Nephron progenitor cell (in vitro differentiated cells): ENCODE measurements at regions not wholly inside any gene's neighbourhood (a gene's known extent, or its start where the extent isn't known, plus 50 kb on each side); places are given as distances from the start of the nearest gene placed in this dataset.

Experiments
- DNase-seq: peaks from one replicate; pipeline ENCODE4 v3.0.0; 2021
- H3K27ac Mint-ChIP-seq: 2 replicates; pipeline ENCODE4 v1.8.0; 2021; ENCODE audit warnings: mild to moderate bottlenecking, moderate library complexity, mixed read lengths
- H3K27me3 Mint-ChIP-seq: 2 replicates; pipeline ENCODE4 v1.8.0; 2021; ENCODE audit warnings: mild to moderate bottlenecking, low read depth, mixed read lengths; ENCODE audit not compliant: poor library complexity
- H3K36me3 Mint-ChIP-seq: 2 replicates; pipeline ENCODE4 v1.8.0; 2021; ENCODE audit warnings: low read depth, mixed read lengths
- H3K4me1 Mint-ChIP-seq: 2 replicates; pipeline ENCODE4 v1.8.0; 2021; ENCODE audit warnings: mixed read lengths
- H3K4me3 Mint-ChIP-seq: 2 replicates; pipeline ENCODE4 v1.8.0; 2021; ENCODE audit warnings: mild to moderate bottlenecking, moderate library complexity, mixed read lengths
- H3K9me3 Mint-ChIP-seq: 2 replicates; pipeline ENCODE4 v1.8.0; 2021; ENCODE audit warnings: mild to moderate bottlenecking, moderate library complexity, mixed read lengths
- CTCF ChIP-seq: fragments of 200-600 bp; sonication (generic); IDR thresholded peaks from 2 replicates; pipeline ENCODE4 v1.5.0; 2021; ENCODE audit warnings: antibody characterized with exemption

- no peak for TF ChIP-seq CTCF
- Mint-ChIP-seq H3K9me3 (no peaks in the 10 kb centered on the region), H3K27ac (no peak overlapping the region), H3K27me3 (no peaks in the 10 kb centered on the region), H3K4me1 (peaks cover 9% of the 10 kb centered on the region), H3K4me3 (no peak overlapping the region), H3K36me3 (no peaks in the 10 kb centered on the region)
- no peak for DNase-seq
Measured at GRCh38 chr12:71009430-71010142, 89.0 kb upstream of the PTPRR start.

GRCh38 chr12:71008616-71009015 is 88.1 kb upstream of the PTPRR start:
- no peaks in the 10 kb centered on the region for H3K36me3 Mint-ChIP-seq
- H3K4me1 Mint-ChIP-seq, result peaks cover 9% of the 10 kb centered on the region
- no peak overlapping the region for H3K27ac Mint-ChIP-seq
- no peaks in the 10 kb centered on the region for H3K9me3 Mint-ChIP-seq
- H3K27me3 Mint-ChIP-seq, result no peaks in the 10 kb centered on the region
- no peak for DNase-seq
- H3K4me3 Mint-ChIP-seq, result no peak overlapping the region
- TF ChIP-seq CTCF, result no peak

- Mint-ChIP-seq H3K27me3 (no peaks in the 10 kb centered on the region), H3K4me3 (no peak overlapping the region), H3K36me3 (no peaks in the 10 kb centered on the region), H3K9me3 (no peaks in the 10 kb centered on the region), H3K27ac (no peak overlapping the region), H3K4me1 (peaks cover 9% of the 10 kb centered on the region)
- TF ChIP-seq CTCF, result no peak
- no peak for DNase-seq
Measured at GRCh38 chr12:71007781-71008404, 87.4 kb upstream of the PTPRR start.

- Mint-ChIP-seq H3K9me3 (no peaks in the 10 kb centered on the region), H3K4me1 (peaks cover 9% of the 10 kb centered on the region), H3K27me3 (no peaks in the 10 kb centered on the region), H3K36me3 (no peaks in the 10 kb centered on the region), H3K27ac (peak overlapping the region; percentile 6), H3K4me3 (no peak overlapping the region)
- DNase-seq, result no peak
- no peak for TF ChIP-seq CTCF
Measured at GRCh38 chr12:71007020-71007419, 86.5 kb upstream of the PTPRR start.

- H3K27ac Mint-ChIP-seq, result no peak overlapping the region
- DNase-seq, result no peak
- no peaks in the 10 kb centered on the region for H3K36me3 Mint-ChIP-seq
- H3K27me3 Mint-ChIP-seq, result no peaks in the 10 kb centered on the region
- H3K4me3 Mint-ChIP-seq, result no peak overlapping the region
- no peaks in the 10 kb centered on the region for H3K9me3 Mint-ChIP-seq
- TF ChIP-seq CTCF, result no peak
- peaks cover 18% of the 10 kb centered on the region for H3K4me1 Mint-ChIP-seq
Measured at GRCh38 chr12:71005166-71005565, 84.6 kb upstream of the PTPRR start.

GRCh38 chr12:71004578-71004977 is 84.0 kb upstream of the PTPRR start:
- Mint-ChIP-seq H3K4me1 (peaks cover 21% of the 10 kb centered on the region), H3K9me3 (no peaks in the 10 kb centered on the region), H3K27me3 (no peaks in the 10 kb centered on the region), H3K27ac (no peak overlapping the region), H3K4me3 (no peak overlapping the region), H3K36me3 (no peaks in the 10 kb centered on the region)
- TF ChIP-seq CTCF, result no peak
- DNase-seq, result no peak
